Thoracic aorta (tissue), 2 donors: ENCODE measurements at regions not wholly inside any gene's neighbourhood (a gene's known extent, or its start where the extent isn't known, plus 50 kb on each side); places are given as distances from the start of the nearest gene placed in this dataset.

Experiments
- ATAC-seq: fragments of 150-250 bp; one replicate; pipeline ENCODE4 v1.8.0; 2017; ENCODE audit warnings: low read depth; ENCODE audit not compliant: insufficient number of reproducible peaks, low FRiP score
- DNase-seq: peaks from one replicate; pipeline ENCODE4 v3.0.0-alpha.2; 2020; ENCODE audit warnings: low spot score
- H3K27ac ChIP-seq, 2 donors: fragments of 200-600 bp; sonication (generic); 1 replicate in 1 of 2; 2 replicates in 1 of 2; pipeline ENCODE4 v1.5.1; 2016; ENCODE audit warnings: mild to moderate bottlenecking in 2 of 2, moderate library complexity in 2 of 2
- H3K27me3 ChIP-seq: fragments of 200-600 bp; sonication (generic); replicated peaks from 2 replicates; pipeline ENCODE4 v1.6.0; 2016; ENCODE audit warnings: mild to moderate bottlenecking; ENCODE audit not compliant: insufficient read depth
- H3K36me3 ChIP-seq: fragments of 200-600 bp; sonication (generic); one replicate; pipeline ENCODE4 v1.5.1; 2016
- H3K4me1 ChIP-seq, 2 donors: fragments of 200-600 bp; sonication (generic); 1 replicate in 1 of 2; 2 replicates in 1 of 2; pipeline versions ENCODE4 v1.5.1 to v1.6.0; 2016; ENCODE audit warnings: low read depth in 2 of 2, mild to moderate bottlenecking in 1 of 2; ENCODE audit not compliant: control insufficient read depth in 1 of 2
- H3K4me3 ChIP-seq: fragments of 200-600 bp; sonication (generic); 2 replicates; pipeline ENCODE4 v1.5.1; 2016; ENCODE audit warnings: mild to moderate bottlenecking
- H3K9me3 ChIP-seq: fragments of 200-600 bp; sonication (generic); 2 replicates; pipeline ENCODE4 v1.5.1; 2016
- CTCF ChIP-seq: fragments of 200-600 bp; sonication (generic); IDR thresholded peaks from one replicate; pipeline ENCODE4 v1.5.1; 2019; ENCODE audit warnings: antibody characterized with exemption

DNA sequence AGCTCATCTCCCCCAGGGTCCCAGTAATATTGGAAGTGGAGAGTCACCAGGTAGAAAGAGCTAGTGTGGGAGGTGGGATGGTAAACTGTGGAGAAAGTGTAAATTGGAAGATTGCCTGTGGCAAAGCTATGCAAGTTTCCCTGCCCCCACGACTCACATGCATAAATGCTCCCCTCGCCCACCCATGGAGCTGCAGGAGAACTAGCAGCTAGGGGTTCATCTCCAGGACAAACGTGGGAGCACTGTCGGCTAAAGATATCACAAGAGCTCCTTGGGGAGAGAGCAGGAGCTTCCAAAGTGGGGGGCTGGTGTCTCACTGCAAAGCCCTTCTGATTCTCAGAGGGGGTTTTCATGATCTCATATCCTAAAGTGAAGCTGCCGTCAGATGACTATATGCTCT, 91.4 kb upstream of the PLCL2 start:
- Histone ChIP-seq H3K27ac (no peak overlapping the region), H3K27me3 (no peaks in the 10 kb centered on the region), H3K9me3 (no peaks in the 10 kb centered on the region), H3K4me1 (peaks cover 4 to 5% of the 10 kb centered on the region in 2 donors), H3K36me3 (no peaks in the 10 kb centered on the region), H3K4me3 (no peak overlapping the region)
- no peak for TF ChIP-seq CTCF
- DNase-seq (no peak), ATAC-seq (no peak)

DNA sequence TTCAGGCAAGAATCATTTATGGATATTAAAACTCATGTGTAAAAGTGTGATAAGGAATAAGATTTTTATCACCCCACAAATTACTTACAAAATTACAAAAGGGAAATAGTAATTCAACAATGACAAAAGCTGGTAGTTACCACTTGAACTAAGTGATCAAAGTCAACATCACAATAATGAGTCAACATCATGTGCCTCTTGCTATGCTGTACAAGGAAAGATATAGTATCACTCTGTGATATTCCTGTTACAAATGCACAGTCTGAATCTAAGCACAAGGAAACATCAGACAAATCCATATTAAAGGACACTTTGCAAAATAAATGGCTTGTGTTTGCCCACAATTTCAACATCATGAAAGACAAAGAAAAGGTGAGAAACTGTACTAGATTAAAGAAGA, 90.5 kb upstream of the PLCL2 start:
- ATAC-seq = no peak

DNA sequence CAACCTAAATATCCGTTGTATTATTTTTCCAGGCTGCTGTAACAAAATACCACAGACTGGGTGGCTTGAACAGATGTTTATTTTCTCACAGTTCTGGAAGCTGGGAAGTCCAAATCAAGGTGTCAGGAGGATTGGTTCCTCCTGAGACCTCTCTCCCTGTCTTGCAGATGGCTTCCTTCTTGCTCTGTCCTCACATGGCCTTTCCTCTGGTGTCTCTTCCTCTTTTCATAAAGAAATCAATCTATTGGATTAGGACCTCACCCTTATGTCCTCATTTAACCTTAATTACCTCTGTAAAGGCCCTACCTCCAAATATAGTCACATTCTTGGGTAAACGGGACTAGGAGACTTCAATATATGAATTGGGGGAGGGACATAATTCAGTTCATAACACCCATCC, 89.2 kb upstream of the PLCL2 start:
- no peak for DNase-seq
- H3K4me1 ChIP-seq = no peaks in the 10 kb centered on the region
- H3K4me3 ChIP-seq = no peak overlapping the region
- H3K9me3 ChIP-seq = no peaks in the 10 kb centered on the region
- H3K27ac ChIP-seq = no peak overlapping the region
- no peak for ATAC-seq
- no peak for TF ChIP-seq CTCF
- no peaks in the 10 kb centered on the region for H3K36me3 ChIP-seq
- H3K27me3 ChIP-seq = no peaks in the 10 kb centered on the region

More for the DNA sequence above, 90.5 kb upstream of the PLCL2 start:
- Histone ChIP-seq H3K27ac (no peak overlapping the region), H3K36me3 (no peaks in the 10 kb centered on the region), H3K27me3 (no peaks in the 10 kb centered on the region), H3K9me3 (no peaks in the 10 kb centered on the region), H3K4me1 (peaks cover 4 to 5% of the 10 kb centered on the region in 2 donors), H3K4me3 (no peak overlapping the region)
- no peak for TF ChIP-seq CTCF
- DNase-seq = no peak

DNA sequence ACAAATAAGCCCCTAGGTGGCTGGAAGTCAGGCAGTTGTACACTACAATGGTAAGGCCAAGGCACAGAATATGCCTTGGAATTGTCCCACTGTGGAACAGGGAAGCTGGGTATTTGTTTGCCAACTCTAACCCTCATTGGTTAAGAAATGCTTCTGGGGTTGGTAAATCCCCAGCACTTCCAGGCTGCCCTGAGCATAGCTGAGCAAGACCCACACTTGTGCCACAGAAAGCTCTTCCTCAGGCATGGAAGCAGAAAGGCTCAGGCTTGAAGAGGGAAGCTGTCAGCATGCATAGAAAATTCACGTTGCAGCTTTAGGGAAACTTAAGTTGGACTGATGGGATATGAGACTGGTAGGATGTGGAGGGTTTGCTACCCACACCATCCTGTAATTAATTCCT, 86.9 kb upstream of the PLCL2 start:
- Histone ChIP-seq H3K9me3 (no peaks in the 10 kb centered on the region), H3K27ac (no peak overlapping the region), H3K4me3 (no peak overlapping the region), H3K27me3 (no peaks in the 10 kb centered on the region), H3K4me1 (no peaks in the 10 kb centered on the region), H3K36me3 (no peaks in the 10 kb centered on the region)
- DNase-seq (no peak), ATAC-seq (no peak)
- no peak for TF ChIP-seq CTCF

GRCh38 chr3:16798738-16799137, 86.0 kb upstream of the PLCL2 start:
- ATAC-seq = no peak

More at GRCh38 chr3:16798738-16799137, 86.0 kb upstream of the PLCL2 start:
- Histone ChIP-seq H3K4me3 (no peak overlapping the region), H3K4me1 (no peaks in the 10 kb centered on the region), H3K9me3 (no peaks in the 10 kb centered on the region), H3K27ac (no peak overlapping the region), H3K36me3 (no peaks in the 10 kb centered on the region), H3K27me3 (no peaks in the 10 kb centered on the region)
- no peak for TF ChIP-seq CTCF
- DNase-seq = no peak
